H1 (cell line): ENCODE measurements at regions not wholly inside any gene's neighbourhood (a gene's known extent, or its start where the extent isn't known, plus 50 kb on each side); places are given as distances from the start of the nearest gene placed in this dataset.

Experiments
- CTCF ChIA-PET: fragments of 300-600 bp; sonication (Branson Sonifier 250); formaldehyde crosslinking; loops from one replicate; lab custom pipeline; 2021; ENCODE audit not compliant: partially characterized antibody; lab: Charles Lee
- POLR2A ChIA-PET: fragments of 300-600 bp; sonication (Branson Sonifier 250); formaldehyde crosslinking; loops from one replicate; lab custom pipeline; 2021; ENCODE audit warnings: inconsistent platforms; ENCODE audit not compliant: partially characterized antibody; lab: Charles Lee
- DNase-seq, 2 experiments: peaks; one replicate each; pipeline versions ENCODE4 v3.0.0 to v3.0.0-alpha.2; 2010 to 2022; ENCODE audit warnings: low spot score in 2 of 2, low read depth in 1 of 2, mixed read lengths in 1 of 2
- FAIRE-seq: peaks from 2 replicates; lab custom pipeline; 2011; peaks lifted over from hg19 to GRCh38; lab: Jason Lieb, UNC
- H2AFZ ChIP-seq: 2 replicates; pipeline ENCODE4 v1.8.1; 2012; ENCODE audit warnings: low read length, inconsistent platforms
- H2AK5ac ChIP-seq: 2 replicates; pipeline ENCODE4 v1.6.1; 2013; ENCODE audit warnings: low read depth, low read length
- H2BK120ac ChIP-seq: replicated peaks from 2 replicates; pipeline ENCODE3; 2013; ENCODE audit warnings: low read depth, low read length, inconsistent platforms
- H2BK12ac ChIP-seq: 2 replicates; pipeline ENCODE4 v1.6.1; 2013; ENCODE audit warnings: low read depth, low read length
- H2BK15ac ChIP-seq: 2 replicates; pipeline ENCODE4 v1.6.1; 2013; ENCODE audit warnings: low read length
- H2BK20ac ChIP-seq: 2 replicates; pipeline ENCODE4 v1.6.1; 2013; ENCODE audit warnings: low read length
- H2BK5ac ChIP-seq: 2 replicates; pipeline ENCODE4 v1.6.1; 2013; ENCODE audit warnings: low read depth, low read length
- H3K14ac ChIP-seq: 2 replicates; pipeline ENCODE4 v1.6.1; 2013; ENCODE audit warnings: inconsistent platforms; ENCODE audit not compliant: insufficient read length
- H3K18ac ChIP-seq: 2 replicates; pipeline ENCODE4 v1.6.1; 2013; ENCODE audit warnings: low read length; ENCODE audit errors: extremely low read depth
- H3K23ac ChIP-seq: 2 replicates; pipeline ENCODE4 v1.6.1; 2013; ENCODE audit warnings: inconsistent platforms; ENCODE audit not compliant: insufficient read length
- H3K23me2 ChIP-seq: 2 replicates; pipeline ENCODE4 v1.6.1; 2013; ENCODE audit warnings: low read depth, low read length
- H3K27ac ChIP-seq: 2 replicates; pipeline ENCODE4 v1.6.1; 2011; ENCODE audit warnings: low read depth, low read length, inconsistent platforms
- H3K27me3 ChIP-seq, 4 experiments: replicated peaks in 1 of 4; 1 replicate in 1 of 4; 2 replicates in 3 of 4; pipeline versions ENCODE4 v1.6.1 to v1.8.1; 2011 to 2013; ENCODE audit warnings: low read length in 3 of 4, mild to moderate bottlenecking in 3 of 4, inconsistent platforms in 2 of 4, mixed read lengths in 2 of 4, moderate library complexity in 1 of 4; ENCODE audit not compliant: control insufficient read depth in 3 of 4, insufficient read depth in 3 of 4; ENCODE audit errors: extremely low read depth in 1 of 4
- H3K36me3 ChIP-seq, 4 experiments: 2 replicates each; pipeline versions ENCODE4 v1.6.1 to v1.8.1; 2011 to 2013; ENCODE audit warnings: mild to moderate bottlenecking in 4 of 4, low read length in 3 of 4, moderate library complexity in 2 of 4, control low read depth in 1 of 4, inconsistent platforms in 1 of 4; ENCODE audit not compliant: insufficient read depth in 4 of 4, control insufficient read depth in 2 of 4
- H3K4ac ChIP-seq: replicated peaks from 2 replicates; pipeline ENCODE3; 2013; ENCODE audit warnings: low read length, low read depth, mixed read lengths, inconsistent platforms; ENCODE audit not compliant: insufficient read length
- H3K4me1 ChIP-seq, 4 experiments: replicated peaks in 1 of 4; 1 replicate in 1 of 4; 2 replicates in 3 of 4; pipeline versions ENCODE4 v1.6.1 to v1.8.1; 2011 to 2013; ENCODE audit warnings: low read length in 3 of 4, inconsistent platforms in 2 of 4, mixed read lengths in 1 of 4; ENCODE audit not compliant: insufficient read depth in 4 of 4, control insufficient read depth in 3 of 4
- H3K4me2 ChIP-seq, 2 experiments: 2 replicates each; pipeline versions ENCODE4 v1.6.1 to v1.8.1; 2011 to 2013; ENCODE audit warnings: low read depth in 2 of 2, low read length in 2 of 2, control low read depth in 1 of 2, inconsistent platforms in 1 of 2, mild to moderate bottlenecking in 1 of 2; ENCODE audit not compliant: insufficient read depth in 1 of 2
- H3K4me3 ChIP-seq, 4 experiments: fragments of 200-600, 300-600 bp in 1 of 4; sonication (generic), shearing (Covaris generic), sonication (Bioruptor Twin) in 1 of 4; 2 replicates each; pipeline versions ENCODE4 v1.5.1 to v1.8.1; 2011 to 2016; ENCODE audit warnings: low read length in 4 of 4, low read depth in 3 of 4, control low read depth in 2 of 4, inconsistent platforms in 2 of 4, mild to moderate bottlenecking in 2 of 4, mixed read lengths in 1 of 4, moderate library complexity in 1 of 4; ENCODE audit not compliant: insufficient read depth in 2 of 4; ENCODE audit errors: extremely low read depth in 1 of 4
- H3K56ac ChIP-seq: replicated peaks from 2 replicates; pipeline ENCODE3; 2013; ENCODE audit warnings: low read depth, mild to moderate bottlenecking, mixed read lengths, low read length, inconsistent platforms; ENCODE audit not compliant: insufficient read length
- H3K79me1 ChIP-seq: 2 replicates; pipeline ENCODE4 v1.6.1; 2013; ENCODE audit warnings: low read depth, low read length, control low read depth
- H3K79me2 ChIP-seq, 2 experiments: 2 replicates each; pipeline versions ENCODE4 v1.6.1 to v1.8.1; 2012 to 2013; ENCODE audit warnings: low read length in 2 of 2, mild to moderate bottlenecking in 2 of 2, inconsistent platforms in 1 of 2; ENCODE audit not compliant: insufficient read depth in 2 of 2, control insufficient read depth in 1 of 2
- H3K9ac ChIP-seq, 4 experiments: replicated peaks in 1 of 4; 1 replicate in 1 of 4; 2 replicates in 3 of 4; pipeline versions ENCODE4 v1.6.1 to v1.8.1; 2011 to 2013; ENCODE audit warnings: low read depth in 3 of 4, low read length in 3 of 4, control low read depth in 2 of 4, mild to moderate bottlenecking in 2 of 4, moderate library complexity in 2 of 4, inconsistent platforms in 1 of 4; ENCODE audit errors: extremely low read depth in 1 of 4
- H3K9me3 ChIP-seq, 2 experiments: 2 replicates each; pipeline versions ENCODE4 v1.6.1 to v1.8.1; 2012 to 2013; ENCODE audit warnings: mild to moderate bottlenecking in 2 of 2, moderate library complexity in 2 of 2, control low read depth in 1 of 2, inconsistent platforms in 1 of 2, low read depth in 1 of 2, low read length in 1 of 2, mixed read lengths in 1 of 2; ENCODE audit not compliant: insufficient read depth in 2 of 2
- H4K20me1 ChIP-seq, 2 experiments: replicated peaks in 1 of 2; 2 replicates each; pipeline versions ENCODE3 to v1.8.1; 2011 to 2013; ENCODE audit warnings: inconsistent platforms in 2 of 2, low read length in 2 of 2, mild to moderate bottlenecking in 1 of 2; ENCODE audit not compliant: insufficient read depth in 2 of 2, control insufficient read depth in 1 of 2
- H4K5ac ChIP-seq: 2 replicates; pipeline ENCODE4 v1.6.1; 2013; ENCODE audit warnings: low read length, low read depth, mixed read lengths, inconsistent platforms; ENCODE audit not compliant: insufficient read length
- H4K8ac ChIP-seq: 2 replicates; pipeline ENCODE4 v1.8.0; 2013; ENCODE audit warnings: mild to moderate bottlenecking, moderate library complexity, low read length, inconsistent platforms; ENCODE audit not compliant: insufficient read depth; ENCODE audit errors: extremely low read depth
- H4K91ac ChIP-seq: replicated peaks from 2 replicates; pipeline ENCODE3; 2013; ENCODE audit warnings: low read length, mixed read lengths, inconsistent platforms; ENCODE audit not compliant: insufficient read length
- BCL11A ChIP-seq, 2 experiments: IDR thresholded peaks; one replicate each; pipeline ENCODE4 v1.6.1; 2011; ENCODE audit warnings: low read depth in 2 of 2, low read length in 2 of 2, mild to moderate bottlenecking in 2 of 2
- CBX5 ChIP-seq: fragments of 300-800, 300-1000 bp; sonication (generic); IDR thresholded peaks from 2 replicates; pipeline ENCODE4 v1.7.1; 2016; ENCODE audit warnings: antibody characterized with exemption, low read length, low read depth
- CHD1 ChIP-seq: IDR thresholded peaks from 2 replicates; pipeline ENCODE4 v1.6.1; 2012; ENCODE audit warnings: low read depth, low read length, improper control_type of control experiment
- FOSL1 ChIP-seq: IDR thresholded peaks from 2 replicates; pipeline ENCODE4 v1.6.1; 2011; ENCODE audit warnings: mild to moderate bottlenecking, low read depth, low read length, moderate library complexity; ENCODE audit not compliant: insufficient read depth
- JUND ChIP-seq: IDR thresholded peaks from 2 replicates; pipeline ENCODE4 v1.6.1; 2011; ENCODE audit warnings: mild to moderate bottlenecking, improper control_type of control experiment, low read length
- KDM1A ChIP-seq: fragments of 200-600, 300-600 bp; sonication (generic); IDR thresholded peaks from 2 replicates; pipeline ENCODE4 v1.7.1; 2016; ENCODE audit warnings: mild to moderate bottlenecking, low read length, borderline replicate concordance
- NANOG ChIP-seq: IDR thresholded peaks from 2 replicates; pipeline ENCODE4 v1.6.1; 2011; ENCODE audit warnings: low read length, low read depth, mild to moderate bottlenecking, inconsistent platforms; ENCODE audit not compliant: insufficient read depth, poor library complexity, severe bottlenecking
- NRF1 ChIP-seq: IDR thresholded peaks from 2 replicates; pipeline ENCODE4 v1.6.1; 2011; ENCODE audit warnings: mild to moderate bottlenecking, low read depth, low read length, improper control_type of control experiment
- POLR2A ChIP-seq, 2 experiments: IDR thresholded peaks; 1 replicate in 1 of 2; 2 replicates in 1 of 2; pipeline ENCODE4 v1.6.1; 2011; ENCODE audit warnings: low read depth in 2 of 2, low read length in 2 of 2, mild to moderate bottlenecking in 2 of 2; ENCODE audit errors: control extremely low read depth in 1 of 2
- RBBP5 ChIP-seq: IDR thresholded peaks from 2 replicates; pipeline ENCODE4 v1.7.1; 2012; ENCODE audit warnings: low read depth, mild to moderate bottlenecking, inconsistent platforms, low read length, moderate library complexity, borderline replicate concordance
- SIN3A ChIP-seq, 2 experiments: IDR thresholded peaks in 1 of 2; conservative IDR thresholded peaks in 1 of 2; 2 replicates each; pipeline ENCODE4 v1.6.1; 2011 to 2012; ENCODE audit warnings: low read length in 2 of 2, improper control_type of control experiment in 1 of 2, low read depth in 1 of 2, mild to moderate bottlenecking in 1 of 2
- SP4 ChIP-seq: IDR thresholded peaks from 2 replicates; pipeline ENCODE4 v1.6.1; 2012; ENCODE audit warnings: low read length, inconsistent platforms
- SRF ChIP-seq: IDR thresholded peaks from 2 replicates; pipeline ENCODE4 v1.6.1; 2011; ENCODE audit warnings: mild to moderate bottlenecking, low read depth, low read length, moderate library complexity
- WGBS, 2 experiments: shearing (Covaris generic) in 1 of 2; methylation state at CpG; one replicate each; pipeline versions ENCODE4 v1.1.6 to v1.1.7; 2013 to 2015; ENCODE audit warnings: low lambda C conversion rate in 2 of 2, mixed read lengths in 2 of 2, inconsistent platforms in 1 of 2, low coverage in 1 of 2, missing lambda C conversion rate in 1 of 2; ENCODE audit not compliant: insufficient replicate concordance in 2 of 2, insufficient coverage in 1 of 2, insufficient read length in 1 of 2; ENCODE audit errors: extremely low coverage in 1 of 2, missing lambda C conversion rate in 1 of 2; 5-methylcytosine and 5-hydroxymethylcytosine counted together
- TF ChIP-seq, protein P1 (sequence below): IDR thresholded peaks from 2 replicates; pipeline ENCODE4 v1.6.1; 2012; ENCODE audit warnings: low read length, inconsistent platforms

DNA sequence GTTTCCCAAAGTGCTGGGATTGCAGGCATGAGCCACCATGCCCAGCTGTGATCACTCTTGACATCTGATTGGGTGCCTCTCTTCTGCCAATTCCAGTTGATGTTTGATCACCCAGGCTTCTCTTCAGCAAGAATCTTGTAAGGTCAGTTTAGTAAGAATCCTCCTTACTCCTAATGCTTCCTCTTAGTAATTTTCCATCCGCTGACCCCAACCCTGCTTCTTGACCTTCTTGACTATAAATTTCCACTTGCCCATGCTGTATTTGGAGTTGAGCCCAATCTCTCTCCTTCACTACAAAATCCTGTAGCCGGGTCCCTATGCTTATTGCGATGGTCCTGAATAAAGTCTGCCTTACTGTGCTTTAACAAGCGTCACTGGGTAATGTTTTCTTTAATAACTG, 75.4 kb downstream of the DDIT4L start:
- no peak overlapping the region for H2BK120ac ChIP-seq
- H2BK15ac ChIP-seq = no peak overlapping the region
- H4K91ac ChIP-seq = no peak overlapping the region
- H2AFZ ChIP-seq = no peak overlapping the region
- H4K20me1 ChIP-seq = no peaks in the 10 kb centered on the region
- ChIA-PET POLR2A (no interaction called here), CTCF (no interaction called here)
- no peaks in the 10 kb centered on the region for H3K23me2 ChIP-seq
- 77% methylated on average over 4 of the region's 4 CpGs; no CpG with 5 or more reads in 1 of the 2 experiments for WGBS, 2 experiments
- H3K18ac ChIP-seq = no peak overlapping the region
- no peak overlapping the region for H3K9ac ChIP-seq
- no peak overlapping the region for H2BK20ac ChIP-seq
- no peak overlapping the region for H3K14ac ChIP-seq
- no peak overlapping the region for H4K5ac ChIP-seq
- peaks cover 0 to 7% (median 2%) of the 10 kb centered on the region in 4 experiments; a peak in 4 of 7 replicates for H3K27me3 ChIP-seq
- no peak overlapping the region for H3K4me3 ChIP-seq
- no peak overlapping the region; a peak in 1 of 4 replicates for H3K4me2 ChIP-seq
- no peak overlapping the region for H4K8ac ChIP-seq
- H3K23ac ChIP-seq = no peak overlapping the region
- H3K79me1 ChIP-seq = no peaks in the 10 kb centered on the region
- no peak overlapping the region for H3K27ac ChIP-seq
- DNase-seq (no peak), FAIRE-seq (no peak)
- H3K4ac ChIP-seq = no peak overlapping the region
- H3K9me3 ChIP-seq = no peaks in the 10 kb centered on the region
- no peak overlapping the region for H3K56ac ChIP-seq
- peaks cover 0 to 11% (median 3%) of the 10 kb centered on the region in 4 experiments; a peak in 3 of 7 replicates for H3K4me1 ChIP-seq
- H3K79me2 ChIP-seq = no peaks in the 10 kb centered on the region
- no peak overlapping the region for H2BK12ac ChIP-seq
- no peak overlapping the region for H2AK5ac ChIP-seq
- no peak overlapping the region for H2BK5ac ChIP-seq
- H3K36me3 ChIP-seq = no peaks in the 10 kb centered on the region
- TF ChIP-seq RBBP5 = no peak
- TF ChIP-seq, protein P1, sequence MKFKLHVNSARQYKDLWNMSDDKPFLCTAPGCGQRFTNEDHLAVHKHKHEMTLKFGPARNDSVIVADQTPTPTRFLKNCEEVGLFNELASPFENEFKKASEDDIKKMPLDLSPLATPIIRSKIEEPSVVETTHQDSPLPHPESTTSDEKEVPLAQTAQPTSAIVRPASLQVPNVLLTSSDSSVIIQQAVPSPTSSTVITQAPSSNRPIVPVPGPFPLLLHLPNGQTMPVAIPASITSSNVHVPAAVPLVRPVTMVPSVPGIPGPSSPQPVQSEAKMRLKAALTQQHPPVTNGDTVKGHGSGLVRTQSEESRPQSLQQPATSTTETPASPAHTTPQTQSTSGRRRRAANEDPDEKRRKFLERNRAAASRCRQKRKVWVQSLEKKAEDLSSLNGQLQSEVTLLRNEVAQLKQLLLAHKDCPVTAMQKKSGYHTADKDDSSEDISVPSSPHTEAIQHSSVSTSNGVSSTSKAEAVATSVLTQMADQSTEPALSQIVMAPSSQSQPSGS = no peak
- TF ChIP-seq JUND = no peak
- no peak for TF ChIP-seq SP4
- no peak for TF ChIP-seq CHD1
- no peak for TF ChIP-seq SRF
- TF ChIP-seq POLR2A (IDR thresholded peaks at IDR 0.05; ENCODE audit: control extremely low read depth in 1 of 2, low read depth in 2 of 2, low read length in 2 of 2) = no peak
- no peak for TF ChIP-seq CBX5
- TF ChIP-seq NRF1 = no peak
- no peak for TF ChIP-seq FOSL1
- no peak for TF ChIP-seq KDM1A
- no peak for TF ChIP-seq SIN3A (conservative IDR thresholded peaks at IDR 0.05 in 1 of 2, IDR thresholded peaks at IDR 0.05 in 1 of 2; ENCODE audit: low read depth in 1 of 2, low read length in 2 of 2)
- no peak for TF ChIP-seq BCL11A (IDR thresholded peaks at IDR 0.05; ENCODE audit: low read depth in 2 of 2, low read length in 2 of 2)
- no peak for TF ChIP-seq NANOG
